A172 (cell line): ENCODE measurements at regions not wholly inside any gene's neighbourhood (a gene's known extent, or its start where the extent isn't known, plus 50 kb on each side); places are given as distances from the start of the nearest gene placed in this dataset.
A peak's percentile ranks its signal among the peaks of the same experiment; 100 is the strongest.
"Not testable (repeated sequence)": the region's sequence is repeated elsewhere in the genome, so short reads cannot be mapped to it uniquely, and the experiment has no call there.

ENCODE experiments used
- DNase-seq: peaks from one replicate; pipeline ENCODE4 v3.0.0-alpha.2; 2015; ENCODE audit warnings: low spot score

GRCh38 chr5:26415987-26416779 is 622.2 kb downstream of the CDH9 start:
- no peak for DNase-seq

- no peak for DNase-seq
Observed at GRCh38 chr5:26390608-26391007, 647.8 kb downstream of the CDH9 start.

GRCh38 chr5:26388976-26389375 is 649.4 kb downstream of the CDH9 start:
- peak; percentile 57 for DNase-seq

GRCh38 chr5:26386532-26386931 is 651.9 kb downstream of the CDH9 start:
- DNase-seq = no peak

- DNase-seq = not testable (repeated sequence)
Observed at GRCh38 chr5:26364624-26365023, 673.8 kb downstream of the CDH9 start.

GRCh38 chr5:26343801-26344325 is 694.5 kb downstream of the CDH9 start:
- DNase-seq = no peak

- no peak for DNase-seq
Observed at GRCh38 chr5:26339576-26339975, 698.8 kb downstream of the CDH9 start.

GRCh38 chr5:26329562-26330189 is 708.7 kb downstream of the CDH9 start:
- DNase-seq = peak; percentile 40

GRCh38 chr5:26326153-26326759 is 712.1 kb downstream of the CDH9 start:
- DNase-seq = no peak

- not testable (repeated sequence) for DNase-seq
Observed at GRCh38 chr5:26325432-26325831, 713.0 kb downstream of the CDH9 start.

GRCh38 chr5:26324273-26324895 is 714.0 kb downstream of the CDH9 start:
- DNase-seq = not testable (repeated sequence)

- DNase-seq = no peak
Observed at GRCh38 chr5:26323794-26324193, 714.6 kb downstream of the CDH9 start.

GRCh38 chr5:26321278-26321677 is 717.1 kb downstream of the CDH9 start:
- DNase-seq = no peak

GRCh38 chr5:26310415-26310814 is 728.0 kb downstream of the CDH9 start:
- DNase-seq = no peak

- peak; percentile 6 for DNase-seq
Observed at GRCh38 chr5:26295541-26295940, 742.8 kb downstream of the CDH9 start.

GRCh38 chr5:26282190-26282589 is 756.2 kb downstream of the CDH9 start:
- no peak for DNase-seq

- no peak for DNase-seq
Observed at GRCh38 chr5:26278078-26278477, 760.3 kb downstream of the CDH9 start.

- no peak for DNase-seq
Observed at GRCh38 chr5:26259081-26259480, 779.3 kb downstream of the CDH9 start.

GRCh38 chr5:26245321-26245720 is 793.1 kb downstream of the CDH9 start:
- DNase-seq = no peak

- DNase-seq = no peak
Observed at GRCh38 chr5:26239588-26239987, 798.8 kb downstream of the CDH9 start.

GRCh38 chr5:26237489-26237888 is 800.9 kb downstream of the CDH9 start:
- DNase-seq = no peak

GRCh38 chr5:26236936-26237335 is 801.5 kb downstream of the CDH9 start:
- DNase-seq = no peak
